CD4-positive, alpha-beta T cell (primary cell): ENCODE measurements at regions not wholly inside any gene's neighbourhood (a gene's known extent, or its start where the extent isn't known, plus 50 kb on each side); places are given as distances from the start of the nearest gene placed in this dataset.

ENCODE experiments used
- ATAC-seq: fragments of 200-7000 bp; cut with Tn5 transposase; one replicate; pipeline ENCODE4 v1.10.0; 2022; ENCODE audit warnings: mild to moderate bottlenecking; ENCODE audit not compliant: poor library complexity
- CTCF ChIA-PET: fragments of 350-600 bp; sonication (Branson Sonifier 250); formaldehyde crosslinking; loops from one replicate; lab custom pipeline; 2021; ENCODE audit warnings: antibody characterized with exemption, inconsistent platforms; lab: Charles Lee
- POLR2A ChIA-PET: fragments of 350-600 bp; sonication (Branson Sonifier 250); formaldehyde crosslinking; loops from one replicate; lab custom pipeline; 2021; ENCODE audit warnings: antibody characterized with exemption, inconsistent platforms; lab: Charles Lee
- DNase-seq, 14 experiments: peaks; one replicate each; pipeline ENCODE4 v3.0.0-alpha.2; 2013 to 2020; ENCODE audit warnings: mixed read lengths in 2 of 14
- H3K27ac ChIP-seq, 2 donors: one replicate each; pipeline versions ENCODE4 v1.5.1 to v1.7.0; 2013; ENCODE audit warnings: low read length in 2 of 2, low read depth in 1 of 2, mild to moderate bottlenecking in 1 of 2
- H3K27me3 ChIP-seq, 2 experiments: 1 replicate in 1 of 2; 2 replicates in 1 of 2; pipeline versions ENCODE4 v1.6.1 to v1.7.0; 2013; ENCODE audit warnings: low read length in 2 of 2, control low read depth in 1 of 2, mild to moderate bottlenecking in 1 of 2, moderate library complexity in 1 of 2; ENCODE audit not compliant: insufficient read depth in 2 of 2, control insufficient read depth in 1 of 2
- H3K36me3 ChIP-seq: one replicate; pipeline ENCODE4 v1.6.1; 2013; ENCODE audit warnings: low read length, control low read depth; ENCODE audit not compliant: insufficient read depth
- H3K4me1 ChIP-seq: one replicate; pipeline ENCODE4 v1.6.1; 2013; ENCODE audit warnings: low read length, control low read depth; ENCODE audit not compliant: insufficient read depth
- H3K4me3 ChIP-seq: one replicate; pipeline ENCODE4 v1.5.1; 2013; ENCODE audit warnings: mild to moderate bottlenecking, low read length, moderate library complexity
- H3K9me3 ChIP-seq, 2 experiments: 1 replicate in 1 of 2; 2 replicates in 1 of 2; pipeline versions ENCODE4 v1.6.1 to v1.7.0; 2013; ENCODE audit warnings: low read length in 2 of 2, mild to moderate bottlenecking in 2 of 2, control low read depth in 1 of 2, moderate library complexity in 1 of 2; ENCODE audit not compliant: control insufficient read depth in 1 of 2, insufficient read depth in 1 of 2
- H3K27ac Mint-ChIP-seq: one replicate; pipeline ENCODE4 v1.8.0; 2020; ENCODE audit warnings: mixed read lengths
- H3K27me3 Mint-ChIP-seq: one replicate; pipeline ENCODE4 v1.8.0; 2021; ENCODE audit warnings: mixed read lengths
- H3K36me3 Mint-ChIP-seq: one replicate; pipeline ENCODE4 v1.8.0; 2021; ENCODE audit warnings: low read depth, mixed read lengths
- H3K4me1 Mint-ChIP-seq: one replicate; pipeline ENCODE4 v1.8.0; 2021; ENCODE audit warnings: low read depth, mixed read lengths
- H3K4me3 Mint-ChIP-seq: one replicate; pipeline ENCODE4 v1.8.0; 2020; ENCODE audit warnings: mild to moderate bottlenecking, mixed read lengths
- H3K9me3 Mint-ChIP-seq: one replicate; pipeline ENCODE4 v1.8.0; 2020; ENCODE audit warnings: mixed read lengths
- intact Hi-C, 2 experiments: fragments of 100-400 bp; cut with DNase I in 1 of 2; cut with micrococcal nuclease in 1 of 2; formaldehyde crosslinking; loops; one replicate each; pipeline versions ENCODE4 v1.15.1 to v1.9.0; 2023 to 2025; cut with DNase I, micrococcal nuclease
- TF ChIP-seq, protein P1 (sequence below): fragments of 200-600 bp; IDR thresholded peaks from one replicate; pipeline ENCODE4 v1.8.0; 2022; ENCODE audit warnings: antibody characterized with exemption, mild to moderate bottlenecking

DNA sequence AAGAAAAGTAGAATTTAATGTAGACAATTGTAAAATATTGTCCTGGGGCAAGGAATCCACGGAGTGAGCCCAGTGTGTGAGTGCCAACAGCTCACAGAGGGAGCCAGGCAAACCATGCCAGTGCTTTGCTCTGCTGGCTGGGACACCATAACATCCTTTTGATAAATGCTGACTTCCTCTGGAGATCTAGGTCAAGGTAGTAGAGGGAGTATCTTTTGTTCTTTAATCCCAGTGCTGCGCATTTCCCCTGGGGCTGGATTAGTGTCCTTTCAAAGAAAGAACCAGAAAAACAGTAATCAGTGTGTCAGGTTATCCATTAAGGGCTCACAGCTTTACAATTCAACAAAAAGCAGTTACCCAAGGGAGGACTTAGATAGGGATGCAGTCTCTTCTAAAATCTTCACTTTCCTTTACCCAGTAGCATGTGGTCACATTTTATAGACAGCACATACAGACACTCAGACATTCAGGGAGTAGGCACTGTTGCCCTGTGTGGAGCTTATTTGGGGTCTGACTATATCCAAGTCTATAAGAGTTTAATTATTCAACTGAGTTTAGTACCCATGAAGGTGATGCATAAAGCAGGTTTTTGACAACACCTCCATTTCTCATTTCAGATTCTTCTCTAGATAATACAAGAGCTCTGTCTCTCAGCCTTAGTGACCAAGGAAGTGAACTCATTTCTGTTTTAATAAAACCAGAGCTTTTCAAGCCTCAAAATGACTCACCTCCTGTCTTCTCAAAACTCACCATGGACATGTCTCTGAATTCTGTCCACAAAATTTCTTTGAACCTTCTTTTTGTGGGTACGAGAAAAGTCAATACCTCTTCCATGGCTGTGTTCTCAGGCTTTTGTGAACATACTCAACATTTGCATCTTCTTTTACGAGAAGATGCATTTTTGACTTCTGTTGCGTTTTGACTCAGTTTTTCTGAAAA, 215.3 kb downstream of the BRINP2 start:
- CTCF ChIA-PET, result no interaction called here
- no peak for ATAC-seq

DNA sequence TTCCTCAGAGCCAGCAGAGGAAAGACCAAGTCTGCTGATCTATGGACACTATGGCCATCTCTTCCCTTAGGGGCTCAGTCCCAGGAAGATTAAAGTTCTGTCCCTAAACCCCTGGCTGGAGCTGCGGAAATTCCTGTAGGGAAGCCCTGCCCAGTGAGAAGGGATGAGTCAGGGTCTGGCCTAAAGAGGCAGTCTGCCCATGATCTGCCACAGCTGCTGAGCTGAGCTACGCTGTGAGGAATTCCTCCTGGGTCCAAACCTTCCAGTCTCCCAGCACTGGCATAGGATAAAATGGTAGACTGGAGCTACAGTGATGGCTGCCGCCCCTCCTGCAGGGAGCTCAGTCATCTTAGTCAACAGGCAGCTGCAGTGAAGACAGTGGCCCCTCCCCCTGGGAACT, 213.7 kb downstream of the BRINP2 start:
- Histone ChIP-seq H3K4me3 (no peak overlapping the region), H3K36me3 (no peaks in the 10 kb centered on the region), H3K4me1 (no peaks in the 10 kb centered on the region), H3K27ac (no peak overlapping the region), H3K27me3 (no peaks in the 10 kb centered on the region), H3K9me3 (peaks cover 0 to 10% of the 10 kb centered on the region in 2 experiments)
- Mint-ChIP-seq H3K27me3 (no peaks in the 10 kb centered on the region), H3K27ac (no peak overlapping the region), H3K4me3 (no peak overlapping the region), H3K9me3 (peaks cover 7% of the 10 kb centered on the region), H3K36me3 (no peaks in the 10 kb centered on the region), H3K4me1 (no peaks in the 10 kb centered on the region)
- TF ChIP-seq, protein P1, sequence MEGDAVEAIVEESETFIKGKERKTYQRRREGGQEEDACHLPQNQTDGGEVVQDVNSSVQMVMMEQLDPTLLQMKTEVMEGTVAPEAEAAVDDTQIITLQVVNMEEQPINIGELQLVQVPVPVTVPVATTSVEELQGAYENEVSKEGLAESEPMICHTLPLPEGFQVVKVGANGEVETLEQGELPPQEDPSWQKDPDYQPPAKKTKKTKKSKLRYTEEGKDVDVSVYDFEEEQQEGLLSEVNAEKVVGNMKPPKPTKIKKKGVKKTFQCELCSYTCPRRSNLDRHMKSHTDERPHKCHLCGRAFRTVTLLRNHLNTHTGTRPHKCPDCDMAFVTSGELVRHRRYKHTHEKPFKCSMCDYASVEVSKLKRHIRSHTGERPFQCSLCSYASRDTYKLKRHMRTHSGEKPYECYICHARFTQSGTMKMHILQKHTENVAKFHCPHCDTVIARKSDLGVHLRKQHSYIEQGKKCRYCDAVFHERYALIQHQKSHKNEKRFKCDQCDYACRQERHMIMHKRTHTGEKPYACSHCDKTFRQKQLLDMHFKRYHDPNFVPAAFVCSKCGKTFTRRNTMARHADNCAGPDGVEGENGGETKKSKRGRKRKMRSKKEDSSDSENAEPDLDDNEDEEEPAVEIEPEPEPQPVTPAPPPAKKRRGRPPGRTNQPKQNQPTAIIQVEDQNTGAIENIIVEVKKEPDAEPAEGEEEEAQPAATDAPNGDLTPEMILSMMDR, result no peak
- intact Hi-C loops, result no loop called here
- ChIA-PET POLR2A (no interaction called here), CTCF (no interaction called here)
- no peak for DNase-seq
- ATAC-seq, result no peak

More for the DNA sequence above, 215.3 kb downstream of the BRINP2 start:
- POLR2A ChIA-PET, result no interaction called here
- no peaks in the 10 kb centered on the region for H3K27me3 ChIP-seq
- intact Hi-C loops, result no loop called here
- H3K36me3 ChIP-seq, result no peaks in the 10 kb centered on the region
- peaks cover 7% of the 10 kb centered on the region for H3K9me3 Mint-ChIP-seq
- no peak overlapping the region for H3K4me3 Mint-ChIP-seq
- H3K36me3 Mint-ChIP-seq, result no peaks in the 10 kb centered on the region
- H3K4me1 Mint-ChIP-seq, result no peaks in the 10 kb centered on the region
- no peaks in the 10 kb centered on the region for H3K27me3 Mint-ChIP-seq
- TF ChIP-seq, protein P1, result no peak
- no peak overlapping the region for H3K27ac ChIP-seq
- no peak for DNase-seq
- no peaks in the 10 kb centered on the region for H3K4me1 ChIP-seq
- peaks cover 0 to 10% of the 10 kb centered on the region in 2 experiments for H3K9me3 ChIP-seq
- no peak overlapping the region for H3K4me3 ChIP-seq
- H3K27ac Mint-ChIP-seq, result no peak overlapping the region

GRCh38 chr1:177383715-177384114, 213.0 kb downstream of the BRINP2 start:
- no peaks in the 10 kb centered on the region for H3K4me1 Mint-ChIP-seq
- H3K27me3 Mint-ChIP-seq, result no peaks in the 10 kb centered on the region
- H3K36me3 Mint-ChIP-seq, result no peaks in the 10 kb centered on the region
- Histone ChIP-seq H3K9me3 (peaks cover 0 to 10% of the 10 kb centered on the region in 2 experiments), H3K27ac (no peak overlapping the region), H3K36me3 (no peaks in the 10 kb centered on the region), H3K27me3 (no peaks in the 10 kb centered on the region), H3K4me3 (no peak overlapping the region), H3K4me1 (no peaks in the 10 kb centered on the region)
- no peak overlapping the region for H3K27ac Mint-ChIP-seq
- no peak overlapping the region for H3K4me3 Mint-ChIP-seq
- POLR2A ChIA-PET, result no interaction called here
- TF ChIP-seq, protein P1, result no peak
- intact Hi-C loops, result no loop called here
- DNase-seq (no peak), ATAC-seq (no peak)
- H3K9me3 Mint-ChIP-seq, result peaks cover 7% of the 10 kb centered on the region
- CTCF ChIA-PET, result no interaction called here
